MCF 10A (cell line): ENCODE measurements at regions not wholly inside any gene's neighbourhood (a gene's known extent, or its start where the extent isn't known, plus 50 kb on each side); places are given as distances from the start of the nearest gene placed in this dataset.
A peak's percentile ranks its signal among the peaks of the same experiment; 100 is the strongest.
"Not testable (repeated sequence)": the region's sequence is repeated elsewhere in the genome, so short reads cannot be mapped to it uniquely, and the experiment has no call there.

Source experiments
- BruUV-seq: library from RNA; stranded (reverse); fragments of 400-500 nt; replicated peaks from 2 replicates; lab custom pipeline; 2021; lab: Mats Ljungman, UMichigan
- CTCF ChIA-PET: fragments of 300-600 bp; sonication (Branson Sonifier 250); formaldehyde crosslinking; extraction: SDS; loops from one replicate; lab custom pipeline; 2021; ENCODE audit warnings: antibody characterized with exemption, inconsistent platforms; lab: Yijun Ruan, JAX
- POLR2A ChIA-PET: fragments of 300-600, 350-650 bp; sonication (Branson Sonifier 250); formaldehyde crosslinking; extraction: SDS; loops from one replicate; lab custom pipeline; 2020; ENCODE audit warnings: antibody characterized with exemption, inconsistent platforms; lab: Yijun Ruan, JAX
- DNase-seq: peaks from one replicate; pipeline ENCODE4 v3.0.0-alpha.2; 2018; ENCODE audit not compliant: unreplicated experiment
- H3K27ac Mint-ChIP-seq: one replicate; pipeline ENCODE4 v1.8.0; 2022; ENCODE audit warnings: mild to moderate bottlenecking, low read depth, mixed read lengths; ENCODE audit not compliant: unreplicated experiment
- H3K27me3 Mint-ChIP-seq: one replicate; pipeline ENCODE4 v1.8.0; 2022; ENCODE audit warnings: mixed read lengths; ENCODE audit not compliant: insufficient read depth, unreplicated experiment
- H3K36me3 Mint-ChIP-seq: one replicate; pipeline ENCODE4 v1.8.0; 2022; ENCODE audit warnings: mild to moderate bottlenecking, moderate library complexity, mixed read lengths; ENCODE audit not compliant: insufficient read depth, unreplicated experiment
- H3K4me1 Mint-ChIP-seq: one replicate; pipeline ENCODE4 v1.8.0; 2022; ENCODE audit warnings: mixed read lengths; ENCODE audit not compliant: insufficient read depth, unreplicated experiment
- H3K4me3 Mint-ChIP-seq: one replicate; pipeline ENCODE4 v1.8.0; 2022; ENCODE audit warnings: mild to moderate bottlenecking, moderate library complexity, mixed read lengths; ENCODE audit not compliant: unreplicated experiment
- H3K9me3 Mint-ChIP-seq: one replicate; pipeline ENCODE4 v1.8.0; 2022; ENCODE audit warnings: mixed read lengths; ENCODE audit not compliant: unreplicated experiment
- CTCF ChIP-seq: fragments of 200-600 bp; IDR thresholded peaks from one replicate; pipeline ENCODE4 v1.8.0; 2022; ENCODE audit warnings: antibody characterized with exemption, mild to moderate bottlenecking; ENCODE audit not compliant: unreplicated experiment
- intact Hi-C: fragments of 100-400 bp; cut with micrococcal nuclease; formaldehyde crosslinking; loops from 2 replicates; pipeline ENCODE4 v1.14.1; 2022

GRCh38 chr3:130816561-130817445, 70.2 kb upstream of the PIK3R4 start:
- intact Hi-C loops, result no loop called here
- CTCF ChIA-PET, result interaction anchor here (0.6 to 1.0 kb wide), 2 partner anchors 57 to 181 kb away, joined by 3 to 4 read pairs; no protein-coding TSS in a partner anchor
- no peaks in the 10 kb centered on the region for H3K9me3 Mint-ChIP-seq

GRCh38 chr3:130818066-130818465, 71.4 kb upstream of the PIK3R4 start:
- DNase-seq, BruUV-seq, POLR2A ChIA-PET, H3K9me3 Mint-ChIP-seq, intact Hi-C loops, H3K4me3 Mint-ChIP-seq, H3K27me3 Mint-ChIP-seq, H3K36me3 Mint-ChIP-seq, H3K4me1 Mint-ChIP-seq, CTCF ChIA-PET, H3K27ac Mint-ChIP-seq: not testable (repeated sequence)

More at GRCh38 chr3:130816561-130817445, 70.2 kb upstream of the PIK3R4 start:
- POLR2A ChIA-PET, result no interaction called here
- no peak for TF ChIP-seq CTCF
- no peaks in the 10 kb centered on the region for H3K4me1 Mint-ChIP-seq
- H3K4me3 Mint-ChIP-seq, result no peak overlapping the region
- DNase-seq, result no peak
- no peak overlapping the region for H3K27ac Mint-ChIP-seq
- H3K27me3 Mint-ChIP-seq, result no peaks in the 10 kb centered on the region
- no peaks in the 10 kb centered on the region for H3K36me3 Mint-ChIP-seq
- BruUV-seq, result no TSS peak

DNA sequence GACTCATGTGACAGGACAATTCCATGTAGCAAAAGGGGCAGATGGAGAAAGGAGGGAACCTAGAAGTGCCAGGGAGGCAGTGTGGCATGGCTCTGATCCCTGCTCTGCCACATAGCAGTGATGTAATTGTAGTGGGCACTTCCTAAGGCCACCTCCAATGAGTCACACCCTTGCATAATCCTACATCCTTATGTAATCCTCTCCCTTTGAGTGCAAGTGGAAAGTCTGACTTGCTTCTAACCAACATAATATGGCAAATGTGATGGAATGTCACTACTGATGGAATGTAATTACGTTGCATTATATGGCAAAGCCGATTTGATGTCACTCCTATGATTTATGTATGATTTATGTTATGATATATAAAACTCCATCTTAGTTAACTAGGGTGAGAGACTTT, 72.9 kb upstream of the ATP2C1 start:
- no peaks in the 10 kb centered on the region for H3K27me3 Mint-ChIP-seq
- BruUV-seq, result no TSS peak
- H3K9me3 Mint-ChIP-seq, result no peaks in the 10 kb centered on the region
- H3K4me1 Mint-ChIP-seq, result no peaks in the 10 kb centered on the region
- H3K27ac Mint-ChIP-seq, result no peak overlapping the region
- intact Hi-C loops, result no loop called here
- peak; percentile 87 for DNase-seq
- POLR2A ChIA-PET, result interaction anchor here (0.7 kb wide), 1 partner anchor 10 kb away, joined by 3 read pairs; no protein-coding TSS in a partner anchor
- TF ChIP-seq CTCF, result no peak
- H3K4me3 Mint-ChIP-seq, result no peak overlapping the region
- CTCF ChIA-PET, result no interaction called here
- no peaks in the 10 kb centered on the region for H3K36me3 Mint-ChIP-seq

DNA sequence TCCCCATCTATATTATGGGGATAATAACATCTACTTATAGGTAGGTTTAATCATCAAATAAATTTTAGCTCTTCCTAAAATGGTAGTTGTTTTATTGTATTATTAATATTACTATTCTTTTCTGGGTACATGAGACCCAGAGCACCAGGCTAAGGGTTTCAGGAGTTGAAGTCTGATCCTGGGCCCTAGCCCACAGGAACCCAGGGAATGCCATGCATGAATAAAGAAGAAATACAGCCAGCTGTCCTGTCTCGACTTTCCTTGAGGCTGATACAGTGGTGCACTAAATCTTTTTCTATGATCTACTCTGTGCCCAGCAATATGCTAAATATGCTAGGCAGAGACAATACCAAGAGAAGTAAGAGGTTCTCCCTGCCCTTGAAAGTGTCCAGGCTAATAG, 72.1 kb upstream of the ATP2C1 start:
- intact Hi-C loops, result no loop called here
- H3K4me1 Mint-ChIP-seq, result no peaks in the 10 kb centered on the region
- H3K4me3 Mint-ChIP-seq, result no peak overlapping the region
- no peaks in the 10 kb centered on the region for H3K27me3 Mint-ChIP-seq
- DNase-seq, result no peak
- CTCF ChIA-PET, result no interaction called here
- H3K9me3 Mint-ChIP-seq, result no peaks in the 10 kb centered on the region
- POLR2A ChIA-PET, result interaction anchor here (0.7 kb wide), 1 partner anchor 11 kb away, joined by 3 read pairs; no protein-coding TSS in a partner anchor
- no peak for TF ChIP-seq CTCF
- no peak overlapping the region for H3K27ac Mint-ChIP-seq
- no peaks in the 10 kb centered on the region for H3K36me3 Mint-ChIP-seq
- no TSS peak for BruUV-seq
